Fibroblast of pulmonary artery (primary cell): ENCODE measurements at regions not wholly inside any gene's neighbourhood (a gene's known extent, or its start where the extent isn't known, plus 50 kb on each side); places are given as distances from the start of the nearest gene placed in this dataset.

Experiments
- DNase-seq: peaks from one replicate; pipeline ENCODE4 v3.0.0-alpha.2; 2010; ENCODE audit warnings: low read depth
- H3K4me3 ChIP-seq: replicated peaks from 2 replicates; pipeline ENCODE4 v1.5.1; 2011; ENCODE audit warnings: low read depth, mild to moderate bottlenecking, control low read depth, low read length, moderate library complexity
- TF ChIP-seq, protein P1 (sequence below): IDR thresholded peaks from 2 replicates; pipeline ENCODE4 v1.5.1; 2011; ENCODE audit warnings: mild to moderate bottlenecking, control low read depth, low read length, inconsistent platforms; ENCODE audit errors: missing control alignments

- TF ChIP-seq, protein P1, sequence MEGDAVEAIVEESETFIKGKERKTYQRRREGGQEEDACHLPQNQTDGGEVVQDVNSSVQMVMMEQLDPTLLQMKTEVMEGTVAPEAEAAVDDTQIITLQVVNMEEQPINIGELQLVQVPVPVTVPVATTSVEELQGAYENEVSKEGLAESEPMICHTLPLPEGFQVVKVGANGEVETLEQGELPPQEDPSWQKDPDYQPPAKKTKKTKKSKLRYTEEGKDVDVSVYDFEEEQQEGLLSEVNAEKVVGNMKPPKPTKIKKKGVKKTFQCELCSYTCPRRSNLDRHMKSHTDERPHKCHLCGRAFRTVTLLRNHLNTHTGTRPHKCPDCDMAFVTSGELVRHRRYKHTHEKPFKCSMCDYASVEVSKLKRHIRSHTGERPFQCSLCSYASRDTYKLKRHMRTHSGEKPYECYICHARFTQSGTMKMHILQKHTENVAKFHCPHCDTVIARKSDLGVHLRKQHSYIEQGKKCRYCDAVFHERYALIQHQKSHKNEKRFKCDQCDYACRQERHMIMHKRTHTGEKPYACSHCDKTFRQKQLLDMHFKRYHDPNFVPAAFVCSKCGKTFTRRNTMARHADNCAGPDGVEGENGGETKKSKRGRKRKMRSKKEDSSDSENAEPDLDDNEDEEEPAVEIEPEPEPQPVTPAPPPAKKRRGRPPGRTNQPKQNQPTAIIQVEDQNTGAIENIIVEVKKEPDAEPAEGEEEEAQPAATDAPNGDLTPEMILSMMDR: no peak
- no peak overlapping the region for H3K4me3 ChIP-seq
- no peak for DNase-seq
Measured at GRCh38 chr9:109830545-109830944, 50.5 kb downstream of the PALM2AKAP2 start.

- TF ChIP-seq, protein P1: no peak
- peak; percentile 6 for DNase-seq
Measured at GRCh38 chr9:109831998-109832658, 52.1 kb downstream of the PALM2AKAP2 start.

GRCh38 chr9:109834855-109835254 is 54.9 kb downstream of the PALM2AKAP2 start:
- TF ChIP-seq, protein P1: no peak
- no peak for DNase-seq
- H3K4me3 ChIP-seq: no peak overlapping the region

More at GRCh38 chr9:109831998-109832658, 52.1 kb downstream of the PALM2AKAP2 start:
- no peak overlapping the region for H3K4me3 ChIP-seq

GRCh38 chr9:109843641-109844040 is 63.6 kb downstream of the PALM2AKAP2 start:
- DNase-seq: no peak
- TF ChIP-seq, protein P1: no peak

GRCh38 chr9:109845226-109845625 is 65.2 kb downstream of the PALM2AKAP2 start:
- TF ChIP-seq, protein P1: no peak
- no peak overlapping the region for H3K4me3 ChIP-seq
- no peak for DNase-seq

More at GRCh38 chr9:109843641-109844040, 63.6 kb downstream of the PALM2AKAP2 start:
- no peak overlapping the region for H3K4me3 ChIP-seq

DNA sequence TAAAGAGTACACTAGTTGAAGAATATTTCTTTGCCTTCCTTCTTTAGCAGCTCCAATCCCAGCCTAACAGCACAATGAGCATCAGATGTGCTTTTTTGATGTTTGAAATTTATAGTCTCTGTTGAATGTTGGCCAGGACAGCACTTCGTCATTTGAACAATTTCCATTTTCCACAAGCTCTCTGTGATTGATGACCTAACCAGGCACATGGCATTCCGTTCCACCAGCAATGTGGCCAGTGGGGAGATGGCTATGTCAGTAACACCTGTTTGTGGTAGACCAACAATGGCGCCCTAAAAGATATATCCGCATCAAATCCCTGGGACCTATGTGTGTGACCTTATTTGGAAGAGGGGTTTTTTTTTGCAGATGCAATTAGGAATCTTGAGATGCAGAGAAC is 66.8 kb downstream of the PALM2AKAP2 start:
- TF ChIP-seq, protein P1: no peak
- DNase-seq: no peak
- H3K4me3 ChIP-seq: no peak overlapping the region

DNA sequence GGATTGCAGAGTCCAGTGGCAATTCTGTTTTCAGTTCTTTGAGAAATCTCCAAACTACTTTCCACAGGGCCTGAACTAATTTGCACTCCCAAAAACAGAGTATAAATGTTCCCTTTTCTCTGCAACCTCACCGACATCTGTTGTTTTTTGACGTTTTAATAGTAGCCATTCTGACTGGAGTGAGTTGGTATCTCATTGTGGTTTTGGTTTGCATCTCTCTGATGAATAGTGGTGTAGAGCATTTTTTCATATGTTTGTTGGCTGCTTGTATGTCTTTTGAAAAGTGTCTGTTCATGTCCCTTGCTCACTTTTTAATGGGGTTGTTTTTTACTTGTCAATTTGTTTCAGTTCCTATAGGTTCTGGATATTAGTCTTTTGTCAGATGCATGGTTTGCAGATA is 72.6 kb downstream of the PALM2AKAP2 start:
- TF ChIP-seq, protein P1: no peak
- H3K4me3 ChIP-seq: no peak overlapping the region
- no peak for DNase-seq
